B cell (primary cell): ENCODE measurements at regions not wholly inside any gene's neighbourhood (a gene's known extent, or its start where the extent isn't known, plus 50 kb on each side); places are given as distances from the start of the nearest gene placed in this dataset.

Experiments
- CTCF ChIP-seq: fragments of 200-600 bp; IDR thresholded peaks from one replicate; pipeline ENCODE4 v1.8.0; 2022; ENCODE audit warnings: antibody characterized with exemption, mild to moderate bottlenecking
- EZH2 ChIP-seq: IDR thresholded peaks from 2 replicates; pipeline ENCODE4 v1.6.1; 2012; ENCODE audit warnings: borderline replicate concordance, low read depth, mild to moderate bottlenecking, moderate library complexity, low read length; ENCODE audit not compliant: insufficient read depth, poor library complexity, severe bottlenecking

GRCh38 chr4:132332932-132333723 is 816.0 kb upstream of the PCDH10 start:
- no peak for TF ChIP-seq CTCF
- TF ChIP-seq EZH2: no peak
